Smooth muscle cell (in vitro differentiated cells): ENCODE measurements at regions not wholly inside any gene's neighbourhood (a gene's known extent, or its start where the extent isn't known, plus 50 kb on each side); places are given as distances from the start of the nearest gene placed in this dataset.

Source experiments
- DNase-seq: peaks from one replicate; lab custom pipeline; 2025; ENCODE audit not compliant: unreplicated experiment; lab: John Stamatoyannopoulos, UW
- H2AFZ ChIP-seq: fragments of 200-600 bp; sonication (generic); 2 replicates; pipeline ENCODE4 v1.6.0; 2016; ENCODE audit warnings: antibody characterized with exemption, low read depth, mild to moderate bottlenecking
- H3F3A ChIP-seq: fragments of 200-600 bp; sonication (generic); 2 replicates; pipeline ENCODE4 v1.6.0; 2017; ENCODE audit warnings: antibody characterized with exemption, low read depth
- H3K27ac ChIP-seq: fragments of 200-600 bp; sonication (generic); 2 replicates; pipeline ENCODE4 v1.5.1; 2016; ENCODE audit warnings: low read depth, mild to moderate bottlenecking
- H3K27me3 ChIP-seq: fragments of 200-600 bp; sonication (generic); 2 replicates; pipeline ENCODE4 v1.6.1; 2016; ENCODE audit warnings: low read depth, mild to moderate bottlenecking
- H3K36me3 ChIP-seq: fragments of 200-600 bp; sonication (generic); 2 replicates; pipeline ENCODE4 v1.5.1; 2016; ENCODE audit warnings: low read depth
- H3K4me1 ChIP-seq: fragments of 200-600 bp; sonication (generic); 2 replicates; pipeline ENCODE4 v1.5.1; 2016; ENCODE audit warnings: low read depth
- H3K4me2 ChIP-seq: fragments of 200-600 bp; sonication (generic); 2 replicates; pipeline ENCODE4 v1.6.0; 2016; ENCODE audit warnings: mild to moderate bottlenecking
- H3K4me3 ChIP-seq: fragments of 200-600 bp; sonication (generic); 2 replicates; pipeline ENCODE4 v1.5.1; 2016; ENCODE audit warnings: mild to moderate bottlenecking
- H3K79me2 ChIP-seq: fragments of 200-600 bp; sonication (generic); 2 replicates; pipeline ENCODE4 v1.6.0; 2016; ENCODE audit warnings: low read depth, mild to moderate bottlenecking
- H3K9ac ChIP-seq: fragments of 200-600 bp; sonication (generic); 2 replicates; pipeline ENCODE4 v1.6.0; 2016; ENCODE audit warnings: low read depth
- H3K9me3 ChIP-seq: fragments of 200-600 bp; sonication (generic); replicated peaks from 2 replicates; pipeline ENCODE4 v1.5.1; 2016; ENCODE audit warnings: low read depth
- H4K20me1 ChIP-seq: fragments of 200-600 bp; sonication (generic); 2 replicates; pipeline ENCODE4 v1.6.0; 2016; ENCODE audit warnings: low read depth
- CTCF ChIP-seq: fragments of 200-600 bp; sonication (generic); IDR thresholded peaks from 2 replicates; pipeline ENCODE4 v1.5.1; 2017; ENCODE audit warnings: borderline replicate concordance, mild to moderate bottlenecking, antibody characterized with exemption; ENCODE audit not compliant: insufficient read depth, poor library complexity, severe bottlenecking
- WGBS: methylation state at CpG from one replicate; pipeline ENCODE4 v1.1.7; 2016; ENCODE audit warnings: low lambda C conversion rate; 5-methylcytosine and 5-hydroxymethylcytosine counted together

- DNase-seq, result no peak
Observed at GRCh38 chr6:166736634-166737033, 109.6 kb upstream of the RPS6KA2 start.

GRCh38 chr6:166733900-166734299 is 106.8 kb upstream of the RPS6KA2 start:
- Histone ChIP-seq H3K4me2 (no peak overlapping the region), H3K36me3 (no peaks in the 10 kb centered on the region), H3K9ac (no peak overlapping the region), H3F3A (no peaks in the 10 kb centered on the region), H3K4me1 (peaks cover 11% of the 10 kb centered on the region), H3K27ac (no peak overlapping the region), H3K9me3 (no peaks in the 10 kb centered on the region), H2AFZ (no peak overlapping the region), H3K4me3 (no peak overlapping the region), H4K20me1 (no peaks in the 10 kb centered on the region), H3K79me2 (no peaks in the 10 kb centered on the region), H3K27me3 (no peaks in the 10 kb centered on the region)
- WGBS, result 55% methylated on average over 4 of the region's 4 CpGs
- DNase-seq, result no peak
- no peak for TF ChIP-seq CTCF

More at GRCh38 chr6:166736634-166737033, 109.6 kb upstream of the RPS6KA2 start:
- Histone ChIP-seq H3K27me3 (no peaks in the 10 kb centered on the region), H3K9ac (no peak overlapping the region), H3K4me1 (peaks cover 20% of the 10 kb centered on the region), H3K27ac (peak overlapping the region; percentile 58), H4K20me1 (no peaks in the 10 kb centered on the region), H3K4me3 (no peak overlapping the region), H3K79me2 (no peaks in the 10 kb centered on the region), H3K36me3 (no peaks in the 10 kb centered on the region), H3K9me3 (no peaks in the 10 kb centered on the region), H2AFZ (no peak overlapping the region), H3F3A (no peaks in the 10 kb centered on the region), H3K4me2 (peak overlapping the region; percentile 61)
- WGBS, result 33% methylated on average over 5 of the region's 6 CpGs
- TF ChIP-seq CTCF, result no peak

GRCh38 chr6:166729658-166730057 is 102.6 kb upstream of the RPS6KA2 start:
- DNase-seq, result no peak
- Histone ChIP-seq H3K9me3 (no peaks in the 10 kb centered on the region), H3K4me1 (no peaks in the 10 kb centered on the region), H3K4me2 (no peak overlapping the region), H3K9ac (no peak overlapping the region), H3K4me3 (no peak overlapping the region), H2AFZ (no peak overlapping the region), H3K27ac (no peak overlapping the region), H4K20me1 (no peaks in the 10 kb centered on the region), H3K27me3 (no peaks in the 10 kb centered on the region), H3K79me2 (no peaks in the 10 kb centered on the region), H3K36me3 (no peaks in the 10 kb centered on the region), H3F3A (no peaks in the 10 kb centered on the region)
- 94% methylated on average over 5 of the region's 5 CpGs for WGBS
- no peak for TF ChIP-seq CTCF

GRCh38 chr6:166728884-166729530 is 102.0 kb upstream of the RPS6KA2 start:
- no peak overlapping the region for H3K4me3 ChIP-seq
- no peaks in the 10 kb centered on the region for H3K79me2 ChIP-seq
- no peaks in the 10 kb centered on the region for H3K27me3 ChIP-seq
- no peaks in the 10 kb centered on the region for H3K4me1 ChIP-seq
- 81% methylated on average over 7 of the region's 7 CpGs for WGBS
- H3F3A ChIP-seq, result no peaks in the 10 kb centered on the region
- H3K4me2 ChIP-seq, result no peak overlapping the region
- TF ChIP-seq CTCF, result no peak
- no peak overlapping the region for H2AFZ ChIP-seq
- H3K9me3 ChIP-seq, result no peaks in the 10 kb centered on the region
- no peak for DNase-seq
- H3K36me3 ChIP-seq, result no peaks in the 10 kb centered on the region
- no peak overlapping the region for H3K9ac ChIP-seq
- H3K27ac ChIP-seq, result no peak overlapping the region
- no peaks in the 10 kb centered on the region for H4K20me1 ChIP-seq
